GM12872 (cell line): ENCODE measurements at regions not wholly inside any gene's neighbourhood (a gene's known extent, or its start where the extent isn't known, plus 50 kb on each side); places are given as distances from the start of the nearest gene placed in this dataset.

Source experiments
- CTCF ChIP-seq: IDR thresholded peaks from 3 replicates; pipeline ENCODE4 v1.5.1; 2011; ENCODE audit warnings: low read depth, mild to moderate bottlenecking, low read length, moderate library complexity; ENCODE audit not compliant: insufficient read depth

DNA sequence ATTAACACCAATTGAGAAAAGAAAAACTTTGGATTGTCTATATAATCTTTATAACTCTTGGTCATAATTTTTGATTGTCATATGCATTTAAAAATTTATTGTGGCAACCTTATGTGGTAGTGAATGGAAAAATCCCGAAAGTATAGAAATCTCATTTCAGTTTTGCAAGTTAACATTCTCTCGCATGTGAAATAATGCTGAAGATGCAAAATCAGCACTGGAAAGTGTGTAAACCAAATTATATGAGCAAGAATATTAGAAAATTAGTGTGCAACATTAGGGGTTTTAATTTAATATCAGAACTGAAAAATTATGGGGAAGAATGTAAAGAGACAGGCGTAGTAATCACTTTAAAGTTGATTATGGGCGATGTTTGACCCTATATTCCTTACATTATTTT lies 1472.8 kb downstream of the PCDH7 start:
- no peak for TF ChIP-seq CTCF

DNA sequence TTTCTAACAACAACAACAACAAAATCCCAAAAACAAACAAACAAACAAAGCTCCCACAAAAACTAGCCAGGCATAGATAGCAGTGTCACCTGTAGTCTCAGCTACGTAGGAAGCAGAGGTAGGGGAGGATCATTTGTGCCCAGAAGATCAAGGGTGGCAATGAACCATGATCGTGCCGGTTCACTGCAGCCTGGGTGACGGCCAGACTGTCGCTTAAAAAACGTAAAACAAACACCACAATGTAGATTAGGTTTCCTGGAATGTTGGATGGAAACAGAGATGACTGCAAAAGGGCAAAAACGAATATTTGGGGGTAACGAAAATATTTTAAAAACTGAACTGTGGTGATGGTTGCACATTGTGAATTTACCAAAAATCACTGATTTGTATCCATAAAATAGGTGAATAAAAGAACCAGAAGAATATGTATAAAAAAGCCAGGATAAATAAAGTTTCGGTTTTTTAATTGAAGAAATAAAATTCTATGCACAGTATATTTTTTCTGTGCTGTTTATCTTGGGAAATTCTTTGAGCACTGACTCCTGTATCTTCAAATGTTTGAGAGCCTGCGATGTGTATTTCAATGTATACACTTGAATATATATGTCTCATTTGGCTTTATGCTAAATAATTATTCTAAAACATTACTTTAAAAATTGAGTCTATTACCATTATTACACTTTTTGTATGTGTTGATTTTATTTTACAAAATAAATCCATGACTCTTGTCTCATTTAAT lies 1477.0 kb downstream of the PCDH7 start:
- TF ChIP-seq CTCF, result no peak

GRCh38 chr4:32199639-32200038 lies 1479.5 kb downstream of the PCDH7 start:
- no peak for TF ChIP-seq CTCF

DNA sequence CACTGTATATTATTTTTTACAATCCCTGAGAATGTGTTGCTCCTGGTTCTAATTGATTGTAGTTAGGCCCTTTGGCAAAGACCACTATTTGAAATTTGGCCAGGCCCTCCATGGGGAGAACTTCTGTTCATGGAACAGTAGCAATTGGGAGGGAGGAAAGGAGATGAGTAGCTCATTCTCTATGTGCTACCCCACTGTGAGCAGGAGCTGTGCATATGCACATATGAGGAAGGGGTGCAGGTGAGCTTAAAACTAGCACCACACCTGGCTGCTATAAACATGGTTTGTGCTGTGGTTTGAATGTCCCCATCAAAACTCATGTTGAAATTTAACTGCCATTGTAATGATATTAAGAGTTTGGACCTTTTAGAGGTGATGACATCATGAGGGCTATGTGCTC lies 1483.2 kb downstream of the PCDH7 start:
- TF ChIP-seq CTCF, result no peak

DNA sequence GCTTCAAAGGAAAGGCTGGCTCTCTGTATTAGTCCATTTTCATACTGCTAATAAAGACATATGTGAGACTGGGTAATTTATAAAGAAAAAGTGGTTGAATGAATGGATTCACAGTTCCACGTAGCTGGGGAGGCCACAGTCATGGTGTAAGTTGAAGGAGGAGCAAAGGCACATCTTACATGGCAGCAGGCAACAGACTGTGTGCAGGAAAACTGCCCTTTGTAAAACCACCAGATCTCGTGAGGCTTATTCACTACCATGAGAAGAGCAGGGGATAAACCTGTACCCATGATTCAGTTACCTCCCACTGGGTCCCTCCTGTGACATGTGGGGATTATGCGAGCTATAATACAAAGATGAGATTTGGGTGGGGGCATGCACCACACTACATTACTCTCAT lies 1486.6 kb downstream of the PCDH7 start:
- TF ChIP-seq CTCF, result no peak

- TF ChIP-seq CTCF, result no peak
These were observed 1487.3 kb downstream of the PCDH7 start for GRCh38 chr4:32207456-32207855.

DNA sequence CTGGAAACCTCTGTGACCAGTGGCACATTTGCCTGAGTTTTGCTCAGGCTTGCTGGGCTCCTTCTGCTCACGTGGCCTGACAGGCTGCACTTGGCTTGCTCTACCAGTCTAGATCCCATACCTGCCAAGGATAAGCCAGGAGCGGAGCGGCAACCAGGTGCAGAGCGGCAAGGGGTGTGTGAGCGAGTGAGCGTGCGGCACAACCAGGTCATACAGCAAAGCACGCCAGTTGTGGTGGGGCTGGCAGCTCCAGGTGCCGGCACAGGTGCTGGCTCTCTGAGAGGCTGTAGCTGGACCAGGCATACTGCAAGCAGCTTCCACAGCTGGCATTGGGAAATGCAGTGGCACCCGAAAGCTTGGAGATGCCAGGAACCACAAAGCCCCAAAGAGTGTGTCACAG lies 1495.1 kb downstream of the PCDH7 start:
- TF ChIP-seq CTCF, result no peak
